IPS-NIHi7 (cell line): ENCODE measurements at regions not wholly inside any gene's neighbourhood (a gene's known extent, or its start where the extent isn't known, plus 50 kb on each side); places are given as distances from the start of the nearest gene placed in this dataset.

Experiments used
- DNase-seq: peaks from one replicate; pipeline ENCODE4 v3.0.0; 2012; ENCODE audit warnings: mixed read lengths; ENCODE audit errors: extremely low spot score

DNA sequence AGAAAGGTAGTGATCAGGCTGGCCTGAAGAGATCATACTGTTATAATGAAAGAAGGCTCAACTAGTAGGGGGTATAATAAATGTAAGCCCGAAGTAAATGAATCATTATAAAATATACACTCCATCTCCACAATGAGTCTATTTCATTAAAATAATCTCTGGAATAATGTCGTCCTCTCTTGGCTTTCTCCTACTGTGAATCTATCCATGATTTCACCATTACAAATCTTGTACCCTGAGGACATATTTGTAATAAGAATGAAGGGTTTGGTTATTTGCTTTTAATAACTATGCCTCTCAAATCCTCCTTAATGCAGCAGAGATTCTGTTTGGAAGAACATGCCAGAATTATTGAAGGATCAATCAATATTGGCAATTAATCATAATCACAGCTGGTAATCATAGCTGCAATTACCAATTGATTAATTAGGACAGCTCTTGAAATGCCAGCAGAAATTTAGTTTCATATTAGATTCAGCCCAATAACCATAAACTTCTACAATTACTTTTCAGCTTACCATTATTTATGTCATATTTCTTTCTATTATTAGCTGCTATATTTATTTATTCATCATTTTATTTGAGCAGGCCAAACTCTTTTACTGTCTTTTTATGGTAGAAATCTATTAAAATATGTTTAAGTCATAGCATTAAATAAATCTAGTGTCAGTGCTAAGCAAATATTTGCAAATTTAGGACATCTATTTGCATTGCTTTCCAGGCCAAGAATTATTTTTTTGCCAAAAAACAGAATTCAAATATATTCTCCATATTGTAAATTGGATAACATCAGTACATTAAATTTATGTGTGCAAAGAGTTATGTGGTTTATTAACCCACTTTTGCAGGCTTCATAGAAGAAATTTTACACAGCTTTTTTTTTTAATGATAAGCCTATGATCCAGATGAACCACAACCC, 588.4 kb upstream of the LRRC4C start:
- DNase-seq: no peak

DNA sequence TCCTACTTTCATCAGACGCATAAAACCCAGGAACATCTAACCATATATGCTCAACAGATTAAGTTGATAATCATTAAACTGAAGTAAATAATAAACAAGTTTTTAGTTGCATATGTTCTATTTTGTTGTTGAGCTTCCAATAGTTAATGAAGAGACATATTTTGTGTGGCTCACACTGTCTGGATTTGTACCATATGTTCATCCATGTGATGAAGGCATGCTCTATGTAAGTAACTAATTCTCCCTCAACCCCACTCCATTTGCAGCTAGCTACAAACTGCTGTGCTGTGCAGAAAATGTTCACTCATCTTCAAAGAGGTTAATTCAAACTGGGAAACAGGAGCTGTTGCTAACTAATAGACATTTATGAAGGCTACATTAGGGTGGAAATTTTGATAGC, 589.7 kb upstream of the LRRC4C start:
- DNase-seq: no peak

DNA sequence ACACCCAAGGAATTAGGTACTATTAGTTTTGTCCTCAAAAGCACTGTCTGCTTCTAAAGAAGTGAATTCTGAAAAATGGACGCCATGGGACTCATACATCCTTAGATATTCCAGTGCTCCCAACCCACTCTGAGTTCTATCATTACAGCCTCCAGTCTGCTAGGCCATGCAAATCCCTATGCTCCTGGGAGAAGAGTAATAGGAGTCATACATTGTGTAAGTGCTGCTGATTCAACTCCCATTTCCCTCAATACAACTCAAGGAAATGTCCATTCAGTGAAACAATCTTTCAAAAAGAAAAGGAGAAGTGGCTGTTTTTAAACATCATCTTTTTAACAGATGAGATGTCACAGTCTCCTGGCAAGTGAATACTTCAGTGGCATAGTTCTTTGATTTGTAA, 590.2 kb upstream of the LRRC4C start:
- no peak for DNase-seq

DNA sequence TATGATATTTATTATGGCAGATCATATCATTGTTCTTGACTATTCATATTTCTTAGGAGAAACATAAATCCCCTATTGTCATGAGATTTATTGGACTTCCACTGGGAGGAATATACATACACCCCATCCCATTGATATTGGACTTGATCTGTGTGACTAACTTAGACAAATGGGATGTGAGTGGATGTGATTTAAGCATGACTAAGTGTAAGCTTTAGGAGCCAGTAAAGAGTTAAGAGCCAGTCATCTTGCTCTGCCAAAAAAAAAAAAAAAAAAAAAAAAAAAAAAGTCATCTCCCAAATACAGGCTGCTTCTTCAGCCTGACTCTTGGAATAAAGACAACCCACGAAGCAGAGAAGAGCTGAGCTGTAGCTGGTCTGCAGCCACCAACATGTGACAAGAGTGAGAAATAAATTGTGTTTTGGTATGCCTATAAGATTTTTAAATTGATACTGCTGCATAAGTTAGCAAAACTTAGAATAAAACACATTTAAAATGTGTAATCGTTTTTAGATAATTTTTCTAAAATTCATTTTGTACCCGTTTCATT, 595.0 kb upstream of the LRRC4C start:
- DNase-seq: no peak

DNA sequence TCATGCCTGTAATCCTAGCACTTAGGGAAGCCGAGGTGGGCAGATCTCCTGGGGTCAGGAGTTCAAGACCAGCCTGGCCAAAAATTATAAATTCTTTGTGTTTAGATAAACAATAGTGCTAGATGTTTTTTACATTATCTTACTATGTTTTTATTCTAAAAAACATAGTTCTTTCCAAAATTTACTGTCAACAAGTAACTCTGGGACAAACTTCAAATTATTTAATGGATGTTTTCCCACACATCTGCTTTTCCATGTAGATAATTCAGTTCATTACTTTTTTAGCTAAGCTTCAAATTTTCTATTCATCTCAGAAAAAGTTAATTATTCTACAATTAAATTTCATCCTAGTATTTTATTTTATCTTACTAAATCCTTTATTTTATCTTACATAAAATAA, 596.2 kb upstream of the LRRC4C start:
- no peak for DNase-seq

DNA sequence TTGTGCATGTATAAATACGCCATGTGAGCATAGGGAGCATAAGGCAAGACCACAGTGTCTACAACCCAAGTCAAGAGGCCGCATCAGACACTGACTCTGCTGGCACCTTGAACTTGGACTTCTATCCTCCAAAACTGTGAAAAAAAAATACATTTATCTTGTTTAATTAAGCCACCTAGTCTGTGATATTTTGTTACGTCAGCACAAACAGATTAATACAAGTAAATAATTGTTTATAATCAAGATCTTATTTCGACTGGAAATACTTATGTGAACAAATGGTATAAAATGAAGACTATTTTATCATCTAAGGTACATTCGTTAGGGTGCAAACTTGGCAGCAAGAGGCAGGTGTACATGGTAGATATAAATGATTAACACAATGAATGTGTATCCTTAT, 599.3 kb upstream of the LRRC4C start:
- DNase-seq: no peak

DNA sequence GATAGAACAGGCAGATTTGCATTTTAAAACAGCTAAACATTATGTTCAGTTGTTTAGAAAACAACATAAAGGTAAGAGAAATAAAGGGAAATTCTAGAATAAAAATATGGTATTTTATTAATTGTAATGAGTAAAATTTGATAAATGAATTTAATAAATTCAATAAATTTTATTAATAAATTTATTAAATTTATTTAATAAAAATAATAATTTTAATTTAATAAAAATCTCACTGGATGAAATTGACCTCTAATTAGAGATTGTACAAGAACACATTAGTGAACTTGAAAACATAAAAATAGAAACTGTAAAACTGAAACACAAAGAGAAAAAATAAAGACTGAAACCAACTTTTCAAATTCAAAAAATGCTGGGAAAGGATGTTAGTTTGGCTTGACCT, 605.7 kb upstream of the LRRC4C start:
- no peak for DNase-seq

DNA sequence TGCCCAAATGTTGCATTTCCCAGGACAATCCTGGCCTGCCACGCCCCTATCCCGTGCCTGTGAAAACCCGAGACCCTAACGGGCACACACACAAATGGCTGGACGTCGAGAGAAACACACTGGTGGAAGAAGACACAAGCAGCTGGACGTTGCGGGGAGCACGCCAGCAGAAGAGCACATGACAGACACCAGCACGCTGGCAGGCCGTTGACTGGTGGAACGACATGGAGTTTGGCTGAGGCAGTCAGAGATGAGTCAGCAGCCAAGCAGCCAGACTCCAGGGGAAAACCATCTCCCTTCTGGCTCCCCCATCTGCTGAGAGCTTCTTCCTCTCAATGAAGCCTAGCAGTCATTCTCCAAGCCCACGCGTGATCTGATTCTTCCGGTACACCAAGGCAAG, 606.7 kb upstream of the LRRC4C start:
- DNase-seq: peak; percentile 14

DNA sequence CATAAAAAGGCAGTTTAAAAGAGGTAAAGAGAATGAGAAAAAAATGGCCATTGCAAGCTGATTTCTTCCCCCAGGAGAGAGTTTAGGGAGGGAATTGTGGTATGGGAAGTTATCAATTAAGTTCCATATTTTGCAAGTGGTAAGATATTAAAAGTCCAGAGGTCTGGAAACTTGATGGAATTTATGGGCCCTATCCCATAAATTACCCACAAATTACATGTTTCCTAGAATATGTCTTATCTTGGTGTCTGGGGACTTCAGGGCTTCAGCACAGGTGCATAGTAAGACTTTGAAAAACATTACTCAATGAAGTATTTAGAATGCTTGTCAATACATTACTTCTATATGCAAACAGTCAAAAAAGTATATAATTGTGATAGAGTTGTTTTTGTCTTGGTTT, 614.9 kb upstream of the LRRC4C start:
- DNase-seq: no peak

DNA sequence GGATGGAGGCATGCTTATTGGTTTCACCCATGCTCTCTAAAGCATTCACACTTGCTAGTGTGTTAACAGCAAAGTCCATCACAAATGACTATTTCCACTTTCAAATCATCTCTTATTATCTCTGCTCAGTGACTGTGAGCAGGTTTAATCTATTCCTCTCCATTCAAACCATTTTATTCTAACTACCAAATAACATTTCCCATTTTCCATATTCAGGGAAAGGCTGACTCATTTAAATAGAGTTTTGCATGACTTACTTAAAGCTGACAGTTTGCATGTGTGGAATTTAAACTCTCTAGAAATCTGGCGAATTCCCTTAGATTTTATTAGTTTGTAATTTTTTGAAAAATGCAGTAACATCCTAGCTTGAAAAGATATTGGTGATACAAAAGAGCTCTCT, 615.7 kb upstream of the LRRC4C start:
- no peak for DNase-seq

DNA sequence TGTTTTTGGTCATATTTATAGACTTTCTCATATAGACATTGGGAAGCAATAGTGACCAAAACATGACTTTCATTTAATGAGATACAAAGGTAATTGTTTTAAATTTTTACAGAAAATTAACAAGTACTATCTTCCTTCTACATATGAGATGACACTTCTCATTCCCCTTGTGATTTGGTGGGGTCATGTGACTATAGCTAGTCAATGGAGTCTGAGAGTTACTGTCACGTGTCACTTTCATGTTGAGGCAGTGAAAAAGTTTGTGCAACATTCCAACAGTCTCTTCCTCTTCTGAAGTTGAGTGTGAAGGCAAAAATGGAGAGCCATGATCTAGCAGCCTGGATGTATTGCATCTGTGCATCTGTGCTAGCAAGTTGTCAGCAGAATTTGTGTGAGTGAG, 618.3 kb upstream of the LRRC4C start:
- DNase-seq: no peak

DNA sequence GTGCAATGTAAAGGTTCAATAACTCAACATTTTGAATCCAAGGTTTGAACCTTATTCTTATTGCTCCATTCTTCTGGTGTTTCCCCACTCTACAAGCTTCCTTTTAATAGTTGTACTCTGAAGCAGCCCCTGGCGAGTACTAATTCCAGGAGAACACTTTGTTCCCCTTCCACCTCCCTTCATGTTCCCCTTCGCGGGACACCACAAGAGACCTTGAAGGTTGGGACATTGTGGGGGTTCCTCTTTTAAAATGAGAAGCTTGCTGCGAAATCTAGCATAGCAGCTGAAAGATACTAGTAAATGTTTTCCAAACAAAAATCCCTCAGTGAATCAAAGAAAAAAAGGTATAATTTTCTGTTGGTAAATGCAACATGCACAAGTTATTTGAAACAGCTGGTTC, 626.3 kb upstream of the LRRC4C start:
- no peak for DNase-seq

DNA sequence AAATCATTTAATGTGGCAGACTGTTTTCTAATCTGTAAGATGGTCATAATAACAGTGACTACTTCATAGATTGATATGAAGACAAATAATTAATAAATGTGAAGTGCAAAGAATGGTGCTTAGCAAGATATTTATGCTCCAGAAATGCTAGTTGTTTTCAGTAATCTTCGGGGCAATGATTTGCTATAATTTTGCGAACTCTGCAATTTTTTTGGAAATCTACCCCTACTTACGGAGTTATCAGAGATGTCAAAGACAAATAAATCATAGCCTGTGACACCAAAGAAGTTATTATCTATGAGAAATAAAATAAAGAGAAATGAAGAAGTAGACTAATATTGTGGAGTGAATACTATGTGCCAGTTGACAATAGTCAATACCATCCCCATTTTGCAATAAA, 634.1 kb upstream of the LRRC4C start:
- DNase-seq: no peak

DNA sequence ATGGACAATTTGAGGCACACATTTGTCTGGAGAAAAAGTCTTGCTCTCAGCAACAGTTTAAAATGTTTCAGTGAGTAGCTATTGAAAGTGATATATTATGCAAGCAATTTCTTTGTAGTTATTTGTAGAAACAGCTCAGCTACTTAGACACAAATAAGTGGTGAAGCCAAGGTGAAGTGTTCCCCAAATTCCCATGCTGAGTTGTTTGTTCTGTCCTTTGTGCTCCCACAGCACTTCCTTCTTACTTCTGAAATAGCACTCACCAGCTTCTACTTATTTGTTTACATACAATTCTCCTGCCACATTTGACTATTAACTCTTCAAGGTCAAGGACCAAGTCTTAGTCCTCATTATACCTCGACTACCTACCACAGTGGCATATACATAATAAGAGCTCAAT, 638.6 kb upstream of the LRRC4C start:
- no peak for DNase-seq

DNA sequence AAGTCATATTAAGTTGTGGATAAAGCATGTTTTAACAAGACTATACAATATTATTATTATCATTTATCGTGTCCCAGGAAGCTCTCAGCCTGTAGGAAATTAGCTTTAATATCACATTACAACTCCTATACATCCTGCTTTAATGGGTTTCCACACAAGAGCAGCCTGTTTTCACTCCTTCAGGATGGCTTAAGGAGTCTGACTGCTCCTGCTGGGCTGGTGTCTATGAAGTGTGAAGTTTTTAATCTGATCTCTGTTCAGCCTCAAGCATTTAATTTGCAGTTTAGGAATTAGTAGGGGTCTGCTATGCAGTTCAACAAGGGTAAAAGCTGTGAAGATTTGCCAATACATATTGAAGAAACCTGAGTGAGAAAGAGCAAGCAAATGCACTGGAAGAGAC, 653.4 kb upstream of the LRRC4C start:
- DNase-seq: no peak

DNA sequence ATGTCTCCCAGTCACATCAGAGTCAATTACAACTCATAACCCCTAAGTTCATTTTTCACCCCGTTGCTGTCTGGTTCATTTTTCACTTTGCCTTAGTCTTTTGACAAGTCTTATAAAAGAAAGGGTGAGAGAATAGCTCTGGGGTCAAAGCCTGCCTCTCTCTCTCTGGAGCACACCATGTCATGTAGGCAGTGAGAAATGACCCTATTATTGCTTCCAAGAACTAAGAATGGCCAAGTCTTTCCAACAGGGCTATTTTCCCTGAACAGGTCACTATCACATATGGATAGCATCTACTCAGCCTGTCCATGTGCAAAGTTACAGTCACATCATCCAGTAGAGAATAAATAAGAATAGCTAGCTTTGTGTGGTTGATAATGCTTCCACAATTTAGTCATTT, 655.5 kb upstream of the LRRC4C start:
- DNase-seq: no peak

DNA sequence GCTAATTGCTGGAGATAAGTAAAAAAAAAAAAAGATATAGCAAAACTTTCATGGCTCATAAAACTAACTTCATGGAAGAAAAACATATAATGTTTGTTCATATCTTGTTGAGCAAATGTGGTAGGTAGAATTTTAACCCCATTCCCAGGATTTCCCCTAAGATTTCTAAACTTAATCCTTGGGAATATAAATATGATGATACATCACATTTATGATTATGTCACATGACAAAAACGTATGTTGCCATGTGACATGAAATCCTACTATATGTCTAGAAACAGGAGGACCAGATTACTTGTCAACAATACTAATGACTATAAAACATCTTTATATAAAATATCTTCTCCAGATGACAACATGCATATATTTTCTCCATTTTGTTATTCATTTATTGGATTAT, 679.0 kb upstream of the LRRC4C start:
- no peak for DNase-seq

DNA sequence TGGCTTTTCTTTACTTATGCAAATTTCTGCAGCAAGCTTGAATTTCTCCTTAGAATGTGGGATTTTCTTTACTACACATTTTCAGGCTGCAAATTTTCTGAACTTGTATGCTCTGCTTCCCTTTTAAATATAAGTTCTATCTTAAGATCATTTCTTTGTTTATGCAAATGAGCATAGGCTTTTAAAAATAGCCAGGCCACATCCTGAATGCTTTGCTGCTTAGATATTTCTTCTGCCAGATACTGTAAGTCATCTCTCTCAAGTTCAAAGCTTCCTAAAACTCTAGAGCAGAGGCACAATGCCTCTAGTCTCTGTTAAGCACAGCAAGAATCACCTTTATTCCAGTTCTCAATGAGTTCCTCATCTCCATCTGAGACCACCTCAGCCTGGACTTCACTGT, 685.9 kb upstream of the LRRC4C start:
- no peak for DNase-seq

DNA sequence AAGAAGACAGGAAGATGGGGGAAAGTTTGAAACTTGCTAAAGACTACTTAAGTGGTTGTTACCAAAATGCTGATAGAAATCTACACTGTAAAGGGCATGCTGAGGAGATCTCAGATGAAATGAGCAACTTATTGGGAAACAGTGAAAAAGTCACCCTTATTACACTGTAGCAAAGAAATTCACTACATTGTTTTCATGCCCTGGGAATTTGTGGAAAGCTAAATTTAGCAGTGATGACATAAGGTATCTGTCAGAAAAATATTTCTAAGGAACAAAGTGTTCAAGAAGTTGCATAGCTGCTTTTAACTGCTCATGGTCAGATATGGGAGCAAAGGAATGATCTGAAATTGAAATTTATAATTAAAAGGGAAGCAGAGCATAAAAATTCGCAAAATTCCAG, 702.4 kb upstream of the LRRC4C start:
- DNase-seq: no peak

DNA sequence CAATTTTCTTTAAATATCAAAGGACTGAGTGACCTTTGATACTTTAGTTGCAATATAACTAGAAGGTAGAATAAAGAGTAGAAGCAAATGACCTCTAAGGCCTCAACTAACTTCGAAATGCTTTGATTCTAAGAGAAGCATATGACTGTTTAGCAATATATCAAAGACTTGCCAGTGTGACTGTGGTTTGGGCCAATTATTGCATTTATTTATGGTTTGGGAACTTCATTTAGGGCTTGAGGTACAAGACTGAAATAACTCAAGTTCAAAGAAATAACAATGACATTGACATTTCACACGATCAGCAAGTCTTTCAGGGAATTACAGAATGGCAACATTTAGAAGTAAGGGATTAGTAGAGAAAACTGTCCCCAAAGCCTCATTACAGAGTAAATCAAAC, 709.7 kb upstream of the LRRC4C start:
- no peak for DNase-seq

DNA sequence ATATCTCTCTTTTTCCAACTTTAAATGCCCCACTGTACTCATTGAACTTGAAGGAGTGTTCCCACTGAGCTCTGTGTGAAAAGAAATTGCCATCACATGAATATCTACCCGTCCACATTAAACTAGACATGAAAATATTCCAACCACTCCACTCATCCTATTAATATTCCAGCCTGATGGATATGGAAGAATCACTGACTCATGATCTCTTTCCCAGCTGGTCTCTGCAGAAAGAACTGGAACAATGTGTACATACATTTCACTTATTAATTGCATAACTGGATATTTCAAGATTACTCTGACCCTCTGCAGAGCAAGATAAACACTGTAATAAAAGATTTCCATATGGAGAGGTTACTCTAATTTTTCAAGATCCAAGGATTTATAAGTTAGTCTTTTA, 711.1 kb upstream of the LRRC4C start:
- no peak for DNase-seq

DNA sequence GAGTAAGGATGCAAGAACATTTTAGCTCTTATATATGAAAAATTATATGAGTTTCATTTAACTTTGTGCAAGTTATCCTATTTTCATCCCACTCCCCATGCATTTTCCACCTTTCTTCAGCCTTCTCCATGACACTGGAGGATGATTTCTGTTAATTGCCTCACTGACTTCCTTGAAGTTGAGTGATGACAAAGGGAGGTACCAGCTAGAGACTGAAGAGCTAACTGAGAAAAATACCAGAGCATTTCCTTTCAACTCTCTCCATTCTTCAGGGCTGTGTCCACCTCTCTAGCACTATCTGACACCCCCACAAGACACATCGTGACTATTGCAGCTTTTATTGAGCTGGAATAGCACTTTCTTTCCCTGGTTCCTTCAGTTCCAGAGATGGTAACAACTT, 711.6 kb upstream of the LRRC4C start:
- no peak for DNase-seq

DNA sequence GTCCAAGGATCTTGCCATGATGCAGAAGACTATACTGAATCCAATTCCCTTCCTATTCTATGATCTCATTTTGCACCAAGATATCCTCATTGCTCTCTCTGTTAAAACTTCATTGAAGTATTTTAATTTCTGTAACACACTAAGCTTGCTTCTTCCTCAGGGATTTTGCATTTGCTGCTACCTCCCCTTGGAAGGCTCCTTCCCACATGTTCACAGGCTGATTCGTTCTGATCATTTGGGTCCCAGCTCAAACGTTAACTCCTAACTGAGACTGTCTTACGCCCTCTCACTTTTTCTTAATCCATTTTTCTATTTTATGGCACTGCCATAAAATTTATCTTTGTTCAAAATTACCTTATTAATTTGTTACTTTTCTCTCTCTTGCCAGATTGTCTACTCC, 713.0 kb upstream of the LRRC4C start:
- no peak for DNase-seq

DNA sequence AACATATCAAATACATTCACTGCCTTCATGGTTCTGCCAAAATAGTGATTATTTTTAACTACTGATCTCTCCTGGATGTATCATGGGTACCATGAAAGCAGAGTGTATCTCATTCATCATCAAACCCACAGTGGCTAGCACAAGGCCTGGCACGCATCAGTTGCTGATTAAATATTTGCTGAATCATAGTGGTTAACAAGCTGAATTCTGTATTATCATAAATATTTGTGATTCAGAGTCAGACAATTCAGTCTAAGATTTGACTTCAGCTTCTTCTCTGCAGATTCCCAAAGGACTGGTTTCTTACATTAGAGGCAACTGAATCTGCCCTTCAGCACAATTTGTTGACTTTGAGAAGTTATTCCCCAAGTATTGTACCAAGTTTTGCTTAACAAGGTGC, 715.8 kb upstream of the LRRC4C start:
- no peak for DNase-seq
